ENCODE measurements at regions not wholly inside any gene's neighbourhood (a gene's known extent, or its start where the extent isn't known, plus 50 kb on each side); places are given as distances from the start of the nearest gene placed in this dataset.

DNA sequence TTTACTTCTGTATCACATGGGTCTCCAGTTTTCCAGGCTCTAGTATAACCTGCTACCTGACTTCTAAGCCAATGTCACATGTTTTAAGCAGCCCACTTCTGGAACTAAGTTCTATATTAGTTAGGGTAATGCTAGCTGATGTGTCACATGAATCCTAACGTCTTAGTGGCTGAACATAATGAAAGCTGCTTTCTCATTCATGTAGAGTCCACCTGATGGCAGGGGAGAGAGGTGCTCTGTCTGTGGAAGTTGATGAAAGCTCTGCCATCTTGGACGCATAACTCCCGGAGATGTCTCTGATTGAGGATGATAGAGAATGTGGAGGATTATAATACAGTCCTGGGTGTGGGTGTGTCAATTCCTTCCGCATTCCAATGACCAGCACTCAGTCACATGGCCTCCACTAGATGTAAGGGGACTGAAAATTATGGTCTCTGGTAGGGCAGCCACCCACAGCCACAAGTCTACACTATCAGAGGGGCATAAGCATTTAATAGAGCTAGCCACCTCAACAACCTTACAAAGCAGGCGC lies 234.4 kb upstream of the CRY1 start (continued):
- TF ChIP-seq CHD2 (IDR thresholded peaks at IDR 0.05; ENCODE audit: low read length) (no peak), CTBP2 (IDR thresholded peaks at IDR 0.05; ENCODE audit: borderline replicate concordance, insufficient read depth, insufficient read length, low read length) (no peak), HDAC6 (IDR thresholded peaks at IDR 0.05; ENCODE audit: low read depth, low read length) (no peak)

All from H1 (cell line).